Central memory CD8-positive, alpha-beta T cell (primary cell): ENCODE measurements at regions not wholly inside any gene's neighbourhood (a gene's known extent, or its start where the extent isn't known, plus 50 kb on each side); places are given as distances from the start of the nearest gene placed in this dataset.

ENCODE experiments used
- ATAC-seq: fragments of 150-1000 bp; cut with Tn5 transposase; replicated peaks from 2 replicates; pipeline ENCODE4 v1.10.0; 2022; ENCODE audit warnings: mild to moderate bottlenecking, moderate FRiP score, moderate number of reproducible peaks; ENCODE audit not compliant: poor library complexity, severe bottlenecking; ENCODE audit errors: extremely low read depth
- DNase-seq, 2 donors: peaks; one replicate each; pipeline ENCODE4 v3.0.0; 2021; ENCODE audit warnings: low spot score in 2 of 2
- H3K27ac Mint-ChIP-seq: one replicate; pipeline ENCODE4 v1.8.0; 2022; ENCODE audit warnings: low read depth, mild to moderate bottlenecking, moderate library complexity, mixed read lengths
- H3K27me3 Mint-ChIP-seq: one replicate; pipeline ENCODE4 v1.8.0; 2022; ENCODE audit warnings: mixed read lengths
- H3K36me3 Mint-ChIP-seq: one replicate; pipeline ENCODE4 v1.8.0; 2022; ENCODE audit warnings: mild to moderate bottlenecking, moderate library complexity, mixed read lengths; ENCODE audit not compliant: insufficient read depth
- H3K4me1 Mint-ChIP-seq: one replicate; pipeline ENCODE4 v1.8.0; 2022; ENCODE audit warnings: mixed read lengths
- H3K4me3 Mint-ChIP-seq: one replicate; pipeline ENCODE4 v1.8.0; 2022; ENCODE audit warnings: mild to moderate bottlenecking, moderate library complexity, mixed read lengths
- H3K9me3 Mint-ChIP-seq: one replicate; pipeline ENCODE4 v1.8.0; 2022; ENCODE audit warnings: mixed read lengths

- peak overlapping the region; percentile 93 for H3K4me3 Mint-ChIP-seq
- peak overlapping the region; percentile 96 for H3K27ac Mint-ChIP-seq
- peak; percentile 80 for ATAC-seq
- H3K4me1 Mint-ChIP-seq = peaks cover 10% of the 10 kb centered on the region
- H3K27me3 Mint-ChIP-seq = peaks cover 27% of the 10 kb centered on the region
- peaks cover 10% of the 10 kb centered on the region for H3K36me3 Mint-ChIP-seq
- DNase-seq = peak; percentile 74 to 80
- no peaks in the 10 kb centered on the region for H3K9me3 Mint-ChIP-seq
These were observed 97.1 kb upstream of the SELENOP start for GRCh38 chr5:42908509-42909488.

- Mint-ChIP-seq H3K36me3 (peaks cover 10% of the 10 kb centered on the region), H3K4me3 (peak overlapping the region; percentile 93), H3K9me3 (no peaks in the 10 kb centered on the region), H3K27me3 (peaks cover 27% of the 10 kb centered on the region), H3K4me1 (peaks cover 10% of the 10 kb centered on the region), H3K27ac (peak overlapping the region; percentile 96)
- ATAC-seq (no peak), DNase-seq (no peak)
These were observed 96.4 kb upstream of the SELENOP start for GRCh38 chr5:42908086-42908485.

GRCh38 chr5:42905827-42906226 lies 94.1 kb upstream of the SELENOP start:
- H3K4me1 Mint-ChIP-seq = peaks cover 10% of the 10 kb centered on the region
- peaks cover 9% of the 10 kb centered on the region for H3K36me3 Mint-ChIP-seq
- ATAC-seq (no peak), DNase-seq (no peak)
- no peak overlapping the region for H3K27ac Mint-ChIP-seq
- no peak overlapping the region for H3K4me3 Mint-ChIP-seq
- peaks cover 27% of the 10 kb centered on the region for H3K27me3 Mint-ChIP-seq
- H3K9me3 Mint-ChIP-seq = no peaks in the 10 kb centered on the region

GRCh38 chr5:42900734-42901133 lies 89.0 kb upstream of the SELENOP start:
- no peaks in the 10 kb centered on the region for H3K9me3 Mint-ChIP-seq
- H3K27me3 Mint-ChIP-seq = peaks cover 37% of the 10 kb centered on the region
- H3K4me1 Mint-ChIP-seq = no peaks in the 10 kb centered on the region
- no peak for DNase-seq
- no peak overlapping the region for H3K4me3 Mint-ChIP-seq
- no peak overlapping the region for H3K27ac Mint-ChIP-seq
- H3K36me3 Mint-ChIP-seq = no peaks in the 10 kb centered on the region
- no peak for ATAC-seq

- Mint-ChIP-seq H3K4me3 (no peak overlapping the region), H3K4me1 (no peaks in the 10 kb centered on the region), H3K9me3 (no peaks in the 10 kb centered on the region), H3K36me3 (no peaks in the 10 kb centered on the region), H3K27me3 (peaks cover 31% of the 10 kb centered on the region), H3K27ac (no peak overlapping the region)
- ATAC-seq = no peak
- no peak for DNase-seq
These were observed 87.1 kb upstream of the SELENOP start for GRCh38 chr5:42898760-42899159.

- ATAC-seq = no peak
- H3K4me1 Mint-ChIP-seq = no peaks in the 10 kb centered on the region
These were observed 84.8 kb upstream of the SELENOP start for GRCh38 chr5:42896523-42896922.

GRCh38 chr5:42894057-42894456 lies 82.4 kb upstream of the SELENOP start:
- DNase-seq (no peak), ATAC-seq (no peak)
- Mint-ChIP-seq H3K27me3 (peaks cover 31% of the 10 kb centered on the region), H3K27ac (no peak overlapping the region), H3K4me3 (no peak overlapping the region), H3K4me1 (no peaks in the 10 kb centered on the region), H3K36me3 (no peaks in the 10 kb centered on the region), H3K9me3 (no peaks in the 10 kb centered on the region)

More at GRCh38 chr5:42896523-42896922, 84.8 kb upstream of the SELENOP start:
- no peak for DNase-seq
- H3K36me3 Mint-ChIP-seq = no peaks in the 10 kb centered on the region
- no peak overlapping the region for H3K4me3 Mint-ChIP-seq
- H3K9me3 Mint-ChIP-seq = no peaks in the 10 kb centered on the region
- H3K27me3 Mint-ChIP-seq = peaks cover 31% of the 10 kb centered on the region
- no peak overlapping the region for H3K27ac Mint-ChIP-seq

- H3K9me3 Mint-ChIP-seq = no peaks in the 10 kb centered on the region
- no peaks in the 10 kb centered on the region for H3K4me1 Mint-ChIP-seq
- H3K27ac Mint-ChIP-seq = no peak overlapping the region
- DNase-seq (peak; percentile 21 to 25), ATAC-seq (peak; percentile 64)
- H3K27me3 Mint-ChIP-seq = peaks cover 10% of the 10 kb centered on the region
- no peak overlapping the region for H3K4me3 Mint-ChIP-seq
- H3K36me3 Mint-ChIP-seq = no peaks in the 10 kb centered on the region
These were observed 77.7 kb upstream of the SELENOP start for GRCh38 chr5:42889311-42889933.

GRCh38 chr5:42888771-42889170 lies 77.1 kb upstream of the SELENOP start:
- peaks cover 10% of the 10 kb centered on the region for H3K27me3 Mint-ChIP-seq
- no peak for DNase-seq
- no peak overlapping the region for H3K4me3 Mint-ChIP-seq
- H3K9me3 Mint-ChIP-seq = no peaks in the 10 kb centered on the region
- H3K36me3 Mint-ChIP-seq = no peaks in the 10 kb centered on the region
- no peaks in the 10 kb centered on the region for H3K4me1 Mint-ChIP-seq
- H3K27ac Mint-ChIP-seq = no peak overlapping the region
- no peak for ATAC-seq

- ATAC-seq = no peak
- H3K4me1 Mint-ChIP-seq = no peaks in the 10 kb centered on the region
- DNase-seq = no peak
- no peak overlapping the region for H3K27ac Mint-ChIP-seq
- peaks cover 10% of the 10 kb centered on the region for H3K27me3 Mint-ChIP-seq
- no peak overlapping the region for H3K4me3 Mint-ChIP-seq
- H3K9me3 Mint-ChIP-seq = no peaks in the 10 kb centered on the region
- no peaks in the 10 kb centered on the region for H3K36me3 Mint-ChIP-seq
These were observed 75.9 kb upstream of the SELENOP start for GRCh38 chr5:42887575-42887974.

- ATAC-seq = no peak
- H3K9me3 Mint-ChIP-seq = no peaks in the 10 kb centered on the region
These were observed 75.4 kb upstream of the SELENOP start for GRCh38 chr5:42887097-42887496.

GRCh38 chr5:42886635-42887034 lies 74.9 kb upstream of the SELENOP start:
- no peaks in the 10 kb centered on the region for H3K36me3 Mint-ChIP-seq
- peaks cover 10% of the 10 kb centered on the region for H3K27me3 Mint-ChIP-seq
- H3K4me3 Mint-ChIP-seq = no peak overlapping the region
- DNase-seq = no peak
- no peaks in the 10 kb centered on the region for H3K9me3 Mint-ChIP-seq
- no peak for ATAC-seq
- no peaks in the 10 kb centered on the region for H3K4me1 Mint-ChIP-seq
- no peak overlapping the region for H3K27ac Mint-ChIP-seq

More at GRCh38 chr5:42887097-42887496, 75.4 kb upstream of the SELENOP start:
- Mint-ChIP-seq H3K27ac (no peak overlapping the region), H3K36me3 (no peaks in the 10 kb centered on the region), H3K27me3 (peaks cover 10% of the 10 kb centered on the region), H3K4me3 (no peak overlapping the region), H3K4me1 (no peaks in the 10 kb centered on the region)
- DNase-seq = no peak

GRCh38 chr5:42884326-42884725 lies 72.6 kb upstream of the SELENOP start:
- Mint-ChIP-seq H3K9me3 (no peaks in the 10 kb centered on the region), H3K27me3 (peaks cover 10% of the 10 kb centered on the region), H3K36me3 (no peaks in the 10 kb centered on the region), H3K27ac (no peak overlapping the region), H3K4me3 (no peak overlapping the region), H3K4me1 (no peaks in the 10 kb centered on the region)
- DNase-seq (no peak), ATAC-seq (no peak)
